Mucosa of gallbladder (tissue), 1 donor: ENCODE measurements at regions not wholly inside any gene's neighbourhood (a gene's known extent, or its start where the extent isn't known, plus 50 kb on each side); places are given as distances from the start of the nearest gene placed in this dataset.

Experiments
- DNase-seq: peaks from one replicate; pipeline ENCODE4 v3.0.0-alpha.2; 2020; ENCODE audit warnings: low spot score
- donor health status: DM: no; HTN: no; CAD: no.

DNA sequence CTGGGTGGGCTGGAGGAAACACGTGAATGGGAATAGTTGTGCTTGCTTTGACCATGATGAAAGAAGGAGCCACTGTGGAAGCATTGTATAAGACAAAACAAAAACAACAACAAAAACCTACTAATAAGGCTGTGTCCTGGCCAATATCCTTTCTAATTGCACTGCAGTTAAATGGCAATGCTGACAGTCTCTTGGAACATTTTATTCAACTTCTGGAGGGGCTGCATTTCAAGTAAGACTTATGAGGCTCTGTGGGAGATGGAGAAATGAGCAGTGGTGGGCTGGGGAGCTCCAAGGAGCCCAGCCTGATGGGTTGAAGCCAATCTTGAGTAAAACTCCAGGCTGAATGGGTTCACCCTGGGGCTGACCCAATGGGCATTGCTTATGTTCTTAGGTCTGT lies 99.8 kb upstream of the ROPN1 start:
- DNase-seq, result no peak

DNA sequence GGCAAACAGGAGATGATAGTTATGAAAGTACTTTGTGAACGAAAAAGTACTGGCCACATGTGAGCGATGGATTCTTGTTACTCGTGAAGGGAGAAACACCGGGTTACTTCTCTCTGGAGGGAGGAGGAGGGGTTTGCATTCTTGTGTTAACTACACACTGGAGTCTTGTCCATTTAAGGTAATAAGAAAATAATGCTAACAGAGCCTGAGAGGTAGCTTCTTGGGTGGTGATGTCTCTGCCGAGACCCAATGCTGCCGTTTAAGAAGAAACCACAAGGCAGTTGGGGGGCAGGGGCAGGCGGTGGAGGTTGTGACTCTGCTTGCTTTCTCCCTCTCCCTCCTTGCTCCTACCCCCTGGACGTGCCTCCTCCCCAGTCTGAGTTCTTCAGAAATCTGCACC lies 100.9 kb upstream of the ROPN1 start:
- no peak for DNase-seq

DNA sequence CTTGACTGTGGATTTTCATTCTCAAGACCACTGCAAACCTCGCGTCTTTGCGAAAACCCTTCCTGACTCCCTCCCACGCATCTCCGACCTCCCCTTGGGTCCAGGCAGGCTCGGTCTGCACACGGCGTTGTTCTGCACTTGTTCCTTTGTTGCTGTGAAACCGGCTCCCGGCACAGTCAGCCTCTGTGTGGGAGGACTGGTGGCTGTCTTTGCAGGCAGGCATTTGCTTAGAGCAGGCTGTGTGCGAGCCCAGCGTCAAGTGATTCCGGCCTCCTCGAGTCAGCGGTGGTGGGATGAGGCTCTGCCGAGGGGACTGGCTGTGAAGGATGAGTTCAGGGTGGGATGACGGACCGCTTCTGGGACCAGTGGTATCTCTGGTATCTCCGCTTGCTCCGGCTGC lies 102.6 kb upstream of the ROPN1 start:
- DNase-seq, result no peak

DNA sequence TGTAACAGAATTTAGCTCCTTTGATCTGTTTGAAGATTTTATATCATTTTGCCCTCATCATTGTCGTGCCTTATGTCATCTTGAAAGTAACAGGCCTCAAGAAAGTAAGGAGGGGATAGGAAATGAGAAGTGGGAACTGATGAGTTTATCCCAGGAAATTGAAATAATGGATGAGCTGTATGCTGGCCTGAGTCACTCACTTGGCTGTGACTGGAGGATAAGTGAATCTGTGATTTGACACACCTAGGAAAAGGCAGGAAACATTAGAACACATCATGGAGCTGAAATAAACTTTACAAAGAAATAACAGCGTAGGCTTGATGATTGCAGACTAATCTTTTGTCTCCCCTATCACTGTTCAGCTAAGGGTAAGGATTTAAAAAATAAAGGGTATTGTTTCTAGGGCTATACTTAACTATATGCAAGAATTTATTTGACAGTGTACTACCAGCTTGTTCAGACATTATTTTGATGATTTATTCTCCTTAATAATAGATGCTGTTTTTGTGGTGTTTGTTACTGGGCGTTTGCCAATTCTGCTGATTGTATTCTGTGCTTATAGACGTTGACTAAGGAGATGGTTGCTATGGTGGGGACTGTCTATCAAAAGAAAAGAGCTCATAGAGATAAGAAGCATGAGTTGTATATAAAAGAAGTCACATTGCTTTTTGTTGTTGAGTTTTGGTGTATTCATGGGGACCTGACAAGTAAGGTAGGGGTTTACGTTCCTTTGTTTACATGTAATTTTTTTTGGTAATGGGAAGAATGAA lies 105.6 kb upstream of the ROPN1 start:
- DNase-seq, result no peak

DNA sequence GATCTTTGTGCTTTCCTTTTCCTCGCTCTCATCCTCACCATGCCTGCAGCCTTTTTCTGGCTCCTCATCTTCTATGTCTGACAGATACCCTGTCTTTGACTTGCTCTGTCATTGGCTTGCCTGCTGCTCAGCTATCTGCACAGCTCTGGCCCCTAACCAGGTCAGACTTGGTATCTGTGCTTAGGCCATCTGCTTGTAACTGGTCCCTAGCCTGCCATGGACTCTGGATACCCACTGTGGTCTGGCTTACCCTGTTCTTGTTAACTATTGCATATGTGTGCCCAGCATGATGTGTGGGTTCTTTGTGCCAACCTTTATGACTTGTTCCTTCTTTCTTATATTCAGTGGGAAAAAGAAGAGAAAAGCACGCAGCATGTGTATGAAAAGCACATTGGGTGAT lies 109.7 kb upstream of the ROPN1 start:
- DNase-seq, result no peak

DNA sequence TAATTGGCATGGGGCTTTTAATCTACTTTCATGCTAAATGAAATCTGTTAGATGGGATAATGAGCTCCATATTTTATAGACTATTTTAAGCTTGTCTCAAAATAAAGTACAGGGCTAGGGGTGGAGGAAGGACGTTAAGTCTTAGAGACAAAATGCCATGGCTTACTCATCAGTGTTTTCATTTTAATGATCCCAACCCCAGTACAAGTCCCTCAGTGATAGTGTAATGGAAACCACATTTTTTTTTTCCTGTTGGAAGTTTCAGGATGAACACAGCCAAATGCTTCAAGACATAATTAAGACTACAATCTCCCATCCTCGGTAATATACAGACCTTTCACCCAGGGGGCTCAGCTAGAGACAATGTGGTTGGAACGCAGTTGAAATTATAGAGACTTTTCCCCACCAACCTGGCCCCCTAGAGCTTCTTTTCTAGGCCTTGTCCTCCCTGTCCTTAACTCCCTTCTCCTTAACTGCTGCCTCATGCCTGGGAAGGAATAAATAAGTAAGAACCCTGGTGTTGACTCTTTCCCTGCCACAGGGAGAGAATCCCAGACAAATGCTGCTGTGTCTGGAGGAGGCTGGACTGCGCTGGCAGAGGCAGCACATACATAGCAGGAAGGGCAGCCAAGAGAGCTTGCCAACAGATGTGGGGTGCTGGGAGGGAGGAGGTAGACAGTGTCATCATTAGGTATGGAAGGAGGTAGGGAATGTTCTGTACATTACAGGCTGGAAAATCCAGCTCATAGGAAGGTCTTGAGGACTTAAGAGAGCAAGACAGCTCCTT lies 115.4 kb upstream of the ROPN1 start:
- DNase-seq, result no peak

DNA sequence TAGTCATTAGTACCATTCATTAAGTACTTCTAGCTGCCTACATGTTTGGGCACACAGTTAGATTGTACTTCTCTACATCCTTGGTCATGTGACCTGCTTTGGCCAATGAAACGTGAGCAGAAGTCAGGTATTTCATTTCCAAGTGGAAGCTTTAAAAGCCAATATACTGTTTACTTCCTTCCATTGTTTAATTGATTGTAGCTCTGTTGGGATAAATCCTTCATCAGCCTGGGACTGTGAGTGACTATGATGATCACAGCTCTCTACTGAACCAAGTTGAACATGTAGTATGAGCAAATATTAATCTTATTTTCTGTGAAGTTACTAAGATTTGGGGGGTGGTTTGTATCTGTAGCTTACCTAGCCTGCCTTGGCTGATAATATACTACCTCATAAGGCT lies 116.5 kb upstream of the ROPN1 start:
- no peak for DNase-seq

DNA sequence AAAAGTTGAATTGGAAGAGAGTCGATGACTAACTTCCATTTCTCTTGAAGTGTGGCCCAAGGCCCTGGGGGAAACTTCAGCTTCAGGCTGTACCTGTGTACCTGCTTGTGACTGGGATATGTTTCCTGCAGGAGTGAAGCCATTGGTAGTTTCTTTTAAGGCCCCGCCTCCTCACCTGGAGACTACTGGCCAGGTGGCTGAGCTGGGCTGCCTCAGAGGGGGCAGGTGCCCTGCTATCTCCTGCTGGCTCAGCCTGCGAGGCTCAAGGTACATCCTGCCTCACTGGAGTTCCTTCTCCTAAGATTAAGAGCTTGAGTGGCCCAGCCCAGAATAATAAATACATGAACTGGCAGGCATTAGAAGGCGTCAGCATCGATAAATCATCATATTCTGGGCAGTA lies 121.6 kb upstream of the ROPN1 start:
- DNase-seq, result no peak

DNA sequence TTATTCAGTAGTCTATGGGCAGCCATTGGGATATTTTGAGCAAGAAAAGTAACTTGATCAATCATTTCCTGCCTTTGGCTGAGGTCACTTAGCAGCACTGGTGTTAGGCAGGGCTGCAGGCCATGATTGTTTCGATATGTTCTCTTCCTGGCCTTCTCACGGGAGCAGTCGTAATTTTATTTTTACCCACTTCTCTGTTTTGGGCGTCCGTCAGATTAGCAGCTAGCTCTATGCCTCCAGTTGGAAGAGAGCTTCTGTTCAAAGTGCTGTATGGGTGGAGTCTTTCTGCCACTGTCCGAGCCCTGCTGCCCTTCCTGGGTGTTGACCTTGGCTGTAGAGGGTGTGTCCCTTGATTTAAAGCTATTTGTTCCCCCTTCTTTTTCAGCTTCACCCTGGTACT lies 123.4 kb upstream of the ROPN1 start:
- DNase-seq, result no peak

DNA sequence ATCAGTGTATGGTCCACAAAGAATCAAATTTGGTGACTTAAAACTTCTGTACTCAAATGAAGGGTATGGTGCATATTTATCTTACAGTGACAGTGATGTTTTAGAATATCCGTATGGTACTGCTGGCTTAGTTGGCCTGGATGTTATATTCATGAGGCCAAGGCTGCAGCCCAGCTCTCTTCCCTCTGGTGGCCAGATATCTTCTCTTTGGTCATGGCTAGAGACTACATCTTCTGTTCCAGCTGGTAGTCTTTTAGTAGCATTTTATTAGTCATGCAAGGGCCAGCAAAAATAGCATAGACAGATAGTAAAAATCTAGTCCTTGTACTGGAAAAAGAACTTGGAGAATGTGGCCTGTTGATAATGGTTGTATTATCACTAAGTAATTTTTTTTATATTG lies 124.0 kb upstream of the ROPN1 start:
- no peak for DNase-seq

DNA sequence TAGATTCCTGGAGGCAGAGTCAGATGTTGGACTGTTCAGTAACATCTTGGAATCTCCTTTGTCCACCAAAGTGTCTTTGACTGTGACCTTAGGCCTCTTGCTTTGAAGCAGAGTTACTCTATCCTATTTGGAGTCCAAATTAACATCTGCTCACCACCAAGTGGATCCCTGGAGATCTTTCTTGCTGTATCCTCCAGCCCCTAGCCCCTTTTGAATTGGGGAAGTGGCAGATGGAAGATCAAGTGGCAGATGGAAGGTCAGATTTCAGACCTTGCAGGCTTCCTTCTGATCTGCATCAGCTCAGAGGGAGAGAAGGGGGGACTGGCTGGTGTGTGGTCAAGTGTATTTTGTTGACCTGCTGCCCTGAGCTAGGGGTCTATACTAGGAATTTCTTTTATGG lies 125.0 kb upstream of the ROPN1 start:
- no peak for DNase-seq

DNA sequence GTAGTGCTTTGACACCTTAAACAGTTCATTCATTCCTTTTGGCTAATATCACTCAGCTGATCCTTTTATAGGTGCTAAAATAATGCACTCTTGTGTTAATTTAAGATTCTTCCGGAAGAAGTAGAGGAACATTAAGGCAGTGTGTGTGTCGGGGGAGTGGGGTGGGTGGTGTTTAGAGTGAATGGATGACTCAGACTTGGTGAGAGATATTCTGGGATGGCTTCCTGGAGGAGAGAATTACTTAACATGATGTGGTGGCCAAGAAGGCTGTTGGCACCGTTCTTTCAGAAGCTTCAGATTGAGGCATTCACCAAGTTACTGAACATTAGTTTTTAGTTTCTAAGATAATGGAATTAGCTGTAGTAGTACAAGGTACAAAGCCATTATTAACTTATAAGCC lies 125.6 kb upstream of the ROPN1 start:
- no peak for DNase-seq

DNA sequence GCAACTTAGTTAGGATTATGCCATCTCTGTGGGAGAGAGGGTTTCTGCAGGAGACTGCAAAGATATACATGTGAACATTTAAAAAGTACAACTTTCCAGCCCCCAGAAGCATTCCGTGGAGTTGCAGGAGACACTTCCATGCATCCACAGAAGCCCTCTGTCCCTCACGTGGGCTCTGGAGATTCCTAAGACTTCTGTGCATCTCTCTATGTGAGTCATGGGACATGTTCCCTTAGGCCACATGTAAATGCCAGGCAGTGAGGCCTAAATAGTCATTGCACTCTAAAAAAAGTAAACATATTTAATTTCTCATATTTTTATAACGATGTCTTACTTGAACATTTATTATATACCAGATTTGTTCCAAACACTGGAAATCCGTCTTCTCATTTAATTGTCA lies 126.5 kb upstream of the ROPN1 start:
- DNase-seq, result no peak

DNA sequence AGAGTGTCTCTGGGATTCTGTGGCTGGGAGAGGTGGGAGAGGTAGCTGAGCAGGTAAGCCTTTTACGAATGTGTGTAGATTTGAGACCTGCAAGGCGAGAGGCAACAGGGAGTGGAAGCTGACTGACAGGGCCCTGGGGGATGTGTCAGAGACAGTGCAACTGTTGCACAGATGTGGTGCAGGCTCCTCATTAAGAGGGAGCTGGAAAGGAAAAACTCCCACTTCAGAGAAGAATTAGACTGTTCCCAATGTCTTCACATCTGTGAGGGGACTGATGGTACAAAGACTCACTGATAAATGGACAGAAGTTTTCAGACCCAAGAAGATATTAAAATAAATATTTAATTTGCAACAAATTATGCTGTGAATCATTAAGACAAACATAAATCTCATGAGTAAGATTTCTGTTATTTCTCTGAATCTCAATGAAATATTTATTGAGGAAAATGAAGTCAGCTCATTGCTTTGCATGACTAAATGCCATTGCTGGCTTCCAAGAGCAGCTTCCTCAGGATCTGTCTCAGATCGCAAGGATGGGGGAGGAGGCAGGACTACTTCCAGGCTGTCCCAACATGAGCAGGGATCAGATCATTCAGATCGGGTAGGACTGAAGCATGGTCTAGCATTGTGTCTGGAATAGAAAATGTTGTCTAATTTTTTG lies 127.3 kb upstream of the ROPN1 start:
- DNase-seq, result no peak

DNA sequence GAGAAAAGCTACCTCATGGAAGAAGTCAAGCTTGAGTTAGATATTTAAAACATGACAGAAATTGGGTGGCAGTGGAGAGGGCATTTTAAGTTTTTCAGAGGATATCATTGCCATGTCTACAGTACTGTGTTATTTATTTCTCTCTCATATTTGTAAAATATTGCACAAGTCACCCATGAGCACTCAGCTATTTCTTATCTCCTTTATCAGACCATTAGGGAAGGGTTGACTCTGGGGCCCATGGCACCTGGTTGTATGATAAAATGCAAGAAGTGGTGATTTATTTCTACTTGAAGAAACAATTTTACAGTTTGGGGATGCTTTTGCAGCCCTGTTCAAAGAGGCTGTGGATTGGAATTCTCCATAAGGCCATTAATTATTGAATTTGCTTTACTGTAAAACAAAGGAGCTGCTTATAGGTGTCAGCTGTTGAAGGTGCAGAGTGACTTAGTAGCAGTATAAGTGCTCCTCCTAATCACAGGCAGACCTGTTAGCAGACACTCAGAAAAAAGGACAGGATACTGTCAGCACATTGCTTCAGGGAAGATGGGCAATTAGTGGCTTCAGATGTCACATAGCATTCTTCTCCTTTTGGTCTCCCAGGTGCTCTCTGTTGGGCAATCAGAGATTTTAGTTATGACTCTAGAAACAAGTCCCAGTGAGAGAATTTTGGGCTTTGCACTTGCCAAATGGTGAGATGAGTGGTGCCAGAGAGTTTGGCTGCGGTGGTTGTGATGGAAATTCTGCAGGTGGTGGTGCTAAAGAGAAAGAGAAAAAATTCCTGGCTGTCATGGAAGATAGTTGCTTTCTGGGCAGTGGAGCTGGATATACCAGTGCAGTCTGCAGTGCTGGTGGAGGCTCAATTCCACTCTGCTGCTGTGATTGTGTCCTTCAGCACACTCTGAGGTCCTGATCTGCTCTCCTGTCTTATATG lies 129.7 kb upstream of the ROPN1 start:
- DNase-seq, result no peak

DNA sequence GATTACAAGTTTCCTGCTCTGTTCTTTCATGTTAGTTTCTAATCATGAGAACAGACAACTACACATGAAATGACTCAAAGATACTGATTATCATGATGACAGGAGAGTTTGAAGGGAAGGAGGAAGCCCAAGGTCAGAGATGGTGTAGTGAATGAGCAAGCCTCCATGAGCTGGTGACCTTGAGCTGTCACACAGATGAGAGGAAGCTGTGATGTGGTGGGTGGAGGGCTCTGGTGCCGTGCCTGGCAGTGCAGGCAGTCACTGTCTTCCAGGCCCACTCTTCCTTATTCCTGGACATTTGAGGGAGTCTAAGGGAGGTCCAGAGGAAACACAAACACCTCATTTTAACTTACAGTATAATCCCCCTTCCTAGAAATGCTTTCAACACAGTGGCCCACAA lies 133.4 kb upstream of the ROPN1 start:
- no peak for DNase-seq

DNA sequence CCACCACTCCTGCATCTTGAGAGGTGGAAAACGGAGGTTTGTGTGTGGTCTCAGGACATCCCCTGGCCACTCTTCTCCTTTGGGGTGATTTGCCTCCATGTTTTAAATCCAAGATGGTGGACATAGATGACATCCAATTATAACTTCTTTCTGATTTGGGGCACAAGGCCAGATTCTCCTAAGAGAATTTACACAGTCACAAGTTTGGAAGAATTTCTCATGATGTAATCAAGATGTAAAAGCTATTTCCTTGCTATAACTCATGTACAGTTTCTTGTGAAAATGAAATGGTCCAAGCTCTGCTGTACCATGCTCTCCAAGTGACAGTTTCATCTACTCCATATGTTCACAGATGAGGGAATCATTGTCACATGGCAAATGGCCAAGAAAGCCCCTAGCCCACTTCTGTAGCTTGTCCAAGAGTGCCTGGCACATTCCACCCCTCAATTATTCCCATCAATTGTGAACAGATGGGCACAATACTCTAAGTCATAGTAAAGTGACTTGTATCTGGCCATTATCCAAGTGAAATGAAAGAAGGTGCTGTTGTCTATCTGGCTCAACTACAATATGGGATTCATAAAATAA lies 134.6 kb upstream of the ROPN1 start:
- no peak for DNase-seq

DNA sequence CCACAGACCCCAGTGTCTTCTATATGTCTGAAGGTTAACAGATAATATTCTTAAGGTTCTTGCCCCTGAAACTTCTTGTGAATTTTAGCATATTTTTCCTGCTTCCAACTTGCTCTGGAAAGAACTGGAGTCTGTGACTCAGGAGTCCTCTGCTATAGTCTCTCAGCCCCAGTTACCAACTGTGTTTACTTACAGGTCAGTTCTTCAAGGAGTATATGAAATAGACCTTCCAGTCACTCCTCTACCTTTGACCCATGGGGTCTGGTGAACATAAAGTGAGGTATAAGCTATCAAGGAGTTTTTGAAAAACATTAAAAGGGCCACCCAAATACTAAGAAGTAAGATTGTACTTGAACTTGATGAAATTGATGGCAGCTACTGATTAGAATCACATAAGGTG lies 139.2 kb upstream of the ROPN1 start:
- DNase-seq, result no peak

DNA sequence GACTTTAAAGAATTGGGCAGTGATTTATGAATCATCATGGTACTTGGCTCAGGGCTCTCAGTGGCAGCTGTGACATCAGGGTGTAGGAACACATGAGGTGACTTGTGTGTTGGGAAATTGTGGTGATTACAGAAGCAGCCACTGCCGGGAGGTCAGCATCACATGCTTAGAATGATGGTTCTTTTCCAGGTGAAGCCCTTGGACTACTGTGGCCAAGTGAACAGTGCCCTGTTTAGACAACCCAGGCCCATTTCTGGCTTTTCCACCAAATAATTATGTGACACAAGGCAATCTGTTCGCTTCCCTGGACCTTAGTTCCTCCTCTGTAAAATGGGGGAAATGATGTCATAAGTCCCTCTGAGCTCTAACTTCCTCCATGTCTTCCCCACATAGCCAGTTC lies 139.7 kb upstream of the ROPN1 start:
- DNase-seq, result peak; percentile 39

DNA sequence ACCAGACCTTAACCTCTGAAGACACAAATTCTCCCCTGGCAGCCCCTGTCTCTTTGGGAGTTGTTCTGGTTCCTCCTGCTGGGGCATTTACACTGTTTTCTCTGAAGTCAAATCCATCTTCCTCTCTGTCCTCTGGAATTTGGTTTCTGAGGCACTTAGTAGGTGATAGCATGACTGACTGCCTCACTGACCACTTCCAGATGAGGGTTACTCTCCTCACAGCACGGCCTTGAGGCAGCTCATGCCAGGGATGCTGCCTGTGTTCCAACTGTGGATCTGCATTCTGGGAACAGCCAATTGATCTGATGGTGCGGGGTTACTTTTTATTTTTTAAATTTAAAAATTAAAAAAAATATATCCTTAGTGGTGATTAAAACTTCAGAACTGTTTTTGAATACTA lies 140.9 kb upstream of the ROPN1 start:
- DNase-seq, result no peak

DNA sequence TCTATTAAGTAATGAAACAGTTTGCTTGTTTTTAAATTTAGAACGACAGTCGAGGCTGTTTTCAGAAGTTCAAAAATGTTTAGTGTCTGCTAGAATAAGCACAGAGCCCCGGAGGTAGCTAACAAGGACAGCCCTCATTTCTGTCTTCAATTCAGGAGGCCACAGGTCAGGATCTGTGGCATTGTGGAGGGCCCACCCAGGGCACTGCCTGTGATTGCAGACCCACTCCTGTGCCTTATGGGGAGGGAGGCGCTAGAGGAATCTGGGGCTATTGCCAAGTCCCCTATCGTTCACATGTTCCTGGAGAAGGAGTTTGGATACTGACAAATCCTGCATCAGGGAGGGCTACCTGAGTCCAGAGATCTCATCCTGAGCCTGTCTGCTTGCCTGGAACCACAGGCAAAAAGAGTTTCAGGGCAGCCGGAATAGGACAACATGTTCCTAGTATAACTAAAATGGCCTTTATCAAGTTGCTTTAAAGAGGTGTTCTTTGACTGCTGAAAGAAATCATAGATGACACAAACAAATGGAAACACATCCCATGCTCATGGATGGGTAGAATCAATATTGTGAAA lies 141.5 kb upstream of the ROPN1 start:
- DNase-seq, result no peak
